Astrocyte of the cerebellum (primary cell): ENCODE measurements at regions not wholly inside any gene's neighbourhood (a gene's known extent, or its start where the extent isn't known, plus 50 kb on each side); places are given as distances from the start of the nearest gene placed in this dataset.

Source experiments
- DNase-seq: peaks from one replicate; pipeline ENCODE4 v3.0.0-alpha.2; 2011; ENCODE audit warnings: low read depth
- H3K4me3 ChIP-seq: 2 replicates; pipeline ENCODE4 v1.5.1; 2011; ENCODE audit warnings: mild to moderate bottlenecking, low read depth, low read length, moderate library complexity
- CTCF ChIP-seq: IDR thresholded peaks from 2 replicates; pipeline ENCODE4 v1.5.1; 2012; ENCODE audit warnings: low read length, low read depth, moderate library complexity, mild to moderate bottlenecking; ENCODE audit errors: missing control alignments
- in situ Hi-C: cut with HindIII; loops from 2 replicates; pipeline ENCODE4 v1.10.0; 2017; ENCODE audit warnings: low sequenced_read_pairs

DNA sequence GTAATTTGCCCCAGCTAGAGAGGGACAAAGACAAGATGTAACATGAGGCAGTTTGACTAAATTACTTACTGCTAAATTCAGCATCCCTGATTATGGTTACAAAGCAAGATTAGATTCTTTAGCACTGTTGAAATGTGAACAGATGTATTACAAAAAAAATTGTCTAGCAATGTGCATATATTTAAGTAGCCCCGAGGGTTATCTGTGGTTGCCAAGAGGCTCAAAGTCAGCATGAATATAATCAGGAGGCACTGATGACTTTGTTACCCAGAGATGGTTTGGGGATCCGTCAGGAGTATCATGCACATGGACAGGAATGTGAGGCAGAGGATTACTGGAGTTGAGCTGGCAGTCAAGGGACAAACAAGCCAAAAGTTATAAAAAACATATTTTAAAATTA is 356.9 kb upstream of the CCDC196 start:
- in situ Hi-C loops = no loop called here
- TF ChIP-seq CTCF = no peak
- no peak overlapping the region for H3K4me3 ChIP-seq
- DNase-seq = no peak

- in situ Hi-C loops = no loop called here
- TF ChIP-seq CTCF = no peak
- no peak for DNase-seq
- no peak overlapping the region for H3K4me3 ChIP-seq
Measured at GRCh38 chr14:66131111-66131510, 355.1 kb upstream of the CCDC196 start.

- H3K4me3 ChIP-seq = no peak overlapping the region
- in situ Hi-C loops = no loop called here
- no peak for TF ChIP-seq CTCF
- DNase-seq = no peak
Measured at GRCh38 chr14:66133666-66134065, 352.5 kb upstream of the CCDC196 start.

DNA sequence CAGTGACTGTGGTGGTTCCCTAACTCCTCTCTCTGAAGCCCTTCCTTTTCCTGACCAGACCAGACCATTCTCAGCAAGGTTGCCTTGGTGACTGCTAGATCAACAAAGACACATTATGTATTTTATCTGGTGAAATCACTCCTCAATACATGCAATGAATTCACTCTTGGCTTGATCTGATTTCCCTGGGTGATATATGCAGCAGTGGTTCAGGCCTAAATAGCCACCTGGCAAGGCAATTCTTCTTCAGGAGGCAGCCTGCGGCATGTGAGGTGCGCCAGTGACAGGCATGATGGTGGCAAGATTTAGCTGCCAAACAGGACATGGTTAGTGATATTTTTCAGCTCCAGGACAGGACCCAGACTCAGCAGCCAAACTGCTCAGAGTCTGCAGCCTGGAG is 350.3 kb upstream of the CCDC196 start:
- no peak for TF ChIP-seq CTCF
- DNase-seq = no peak
- no peak overlapping the region for H3K4me3 ChIP-seq
- in situ Hi-C loops = no loop called here

- DNase-seq = no peak
- no peak for TF ChIP-seq CTCF
- in situ Hi-C loops = no loop called here
- H3K4me3 ChIP-seq = no peak overlapping the region
Measured at GRCh38 chr14:66137081-66137480, 349.1 kb upstream of the CCDC196 start.

DNA sequence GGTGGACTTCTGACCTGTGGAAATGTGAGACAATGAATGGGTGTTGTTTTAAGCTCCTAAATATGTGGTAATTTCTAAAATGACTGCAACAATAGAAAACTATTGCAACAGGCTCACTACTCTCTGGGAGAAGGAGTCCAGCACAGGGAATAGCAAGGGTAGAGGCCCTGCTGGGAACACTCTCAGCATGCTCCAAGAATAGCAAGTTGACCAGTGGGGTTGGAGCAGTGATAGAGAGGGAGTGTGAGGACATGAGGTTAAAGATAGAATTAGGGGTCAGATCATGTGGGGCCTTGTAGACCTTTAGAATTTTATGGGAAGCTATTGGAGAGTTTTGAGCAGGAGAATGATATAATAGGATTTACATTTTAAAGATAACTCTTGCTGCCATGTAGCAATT is 346.7 kb upstream of the CCDC196 start:
- TF ChIP-seq CTCF = no peak
- DNase-seq = no peak
- in situ Hi-C loops = no loop called here
- no peak overlapping the region for H3K4me3 ChIP-seq
